T-cell (primary cell): ENCODE measurements at regions not wholly inside any gene's neighbourhood (a gene's known extent, or its start where the extent isn't known, plus 50 kb on each side); places are given as distances from the start of the nearest gene placed in this dataset.

ENCODE experiments used
- ATAC-seq, 4 experiments: fragments of 200-7000 bp in 3 of 4; fragments of 150-1000 bp in 1 of 4; cut with Tn5 transposase; replicated peaks in 1 of 4; 1 replicate in 3 of 4; 2 replicates in 1 of 4; pipeline ENCODE4 v1.10.0; 2021; ENCODE audit warnings: moderate library complexity in 3 of 4, mild to moderate bottlenecking in 2 of 4, moderate number of reproducible peaks in 1 of 4
- CTCF ChIA-PET, 2 donors: fragments of 300-600 bp; sonication (Branson Sonifier 250); formaldehyde crosslinking; loops; one replicate each; lab custom pipeline; 2022; ENCODE audit warnings: antibody characterized with exemption in 2 of 2; lab: Charles Lee
- POLR2A ChIA-PET, 2 donors: fragments of 300-600 bp; sonication (Branson Sonifier 250); formaldehyde crosslinking; loops; one replicate each; lab custom pipeline; 2022; ENCODE audit warnings: antibody characterized with exemption in 2 of 2; lab: Charles Lee
- DNase-seq, 35 experiments: peaks; one replicate each; pipeline versions ENCODE4 v3.0.0 to v3.0.0-alpha.2; 2013 to 2023
- H3K27ac ChIP-seq: one replicate; pipeline ENCODE4 v1.5.1; 2013; ENCODE audit warnings: low read length
- H3K27me3 ChIP-seq, 2 experiments: replicated peaks in 1 of 2; 1 replicate in 1 of 2; 2 replicates in 1 of 2; pipeline versions ENCODE4 v1.6.1 to v1.7.0; 2013; ENCODE audit warnings: low read length in 1 of 2, mixed read lengths in 1 of 2; ENCODE audit not compliant: control insufficient read depth in 2 of 2, insufficient read depth in 2 of 2; ENCODE audit errors: extremely low read depth in 1 of 2
- H3K36me3 ChIP-seq, 2 donors: 1 replicate in 1 of 2; 2 replicates in 1 of 2; pipeline versions ENCODE4 v1.6.1 to v1.7.0; 2013; ENCODE audit warnings: low read length in 1 of 2; ENCODE audit not compliant: control insufficient read depth in 2 of 2, insufficient read depth in 1 of 2; ENCODE audit errors: extremely low read depth in 1 of 2
- H3K4me1 ChIP-seq, 2 experiments: 1 replicate in 1 of 2; 2 replicates in 1 of 2; pipeline versions ENCODE4 v1.6.1 to v1.7.0; 2013; ENCODE audit warnings: low read length in 2 of 2, mixed read lengths in 1 of 2; ENCODE audit not compliant: insufficient read depth in 2 of 2, control insufficient read depth in 1 of 2; ENCODE audit errors: extremely low read depth in 1 of 2
- H3K4me3 ChIP-seq, 2 donors: 1 replicate in 1 of 2; 2 replicates in 1 of 2; pipeline versions ENCODE4 v1.5.1 to v1.7.0; 2013; ENCODE audit warnings: mild to moderate bottlenecking in 2 of 2, low read length in 1 of 2, moderate library complexity in 1 of 2; ENCODE audit not compliant: control insufficient read depth in 1 of 2; ENCODE audit errors: extremely low read depth in 1 of 2
- H3K9me3 ChIP-seq: 2 replicates; pipeline ENCODE4 v1.7.0; 2013
- H3K27ac Mint-ChIP-seq, 2 donors: one replicate each; pipeline ENCODE4 v1.8.0; 2020 to 2021; ENCODE audit warnings: mild to moderate bottlenecking in 2 of 2, mixed read lengths in 2 of 2
- H3K27me3 Mint-ChIP-seq, 2 donors: one replicate each; pipeline ENCODE4 v1.8.0; 2021 to 2022; ENCODE audit warnings: mixed read lengths in 2 of 2
- H3K36me3 Mint-ChIP-seq: one replicate; pipeline ENCODE4 v1.8.0; 2021; ENCODE audit warnings: mixed read lengths
- H3K4me1 Mint-ChIP-seq, 3 donors: one replicate each; pipeline ENCODE4 v1.8.0; 2020 to 2022; ENCODE audit warnings: mixed read lengths in 3 of 3, mild to moderate bottlenecking in 1 of 3
- H3K4me3 Mint-ChIP-seq, 3 donors: one replicate each; pipeline ENCODE4 v1.8.0; 2020 to 2022; ENCODE audit warnings: mild to moderate bottlenecking in 3 of 3, mixed read lengths in 3 of 3, moderate library complexity in 3 of 3
- H3K9me3 Mint-ChIP-seq, 3 donors: one replicate each; pipeline ENCODE4 v1.8.0; 2020 to 2022; ENCODE audit warnings: mixed read lengths in 3 of 3
- WGBS: methylation state at CpG from one replicate; pipeline ENCODE4 v1.1.5; 2013; ENCODE audit warnings: missing lambda C conversion rate; ENCODE audit not compliant: insufficient coverage; 5-methylcytosine and 5-hydroxymethylcytosine counted together

GRCh38 chr5:2177244-2177643 is 294.5 kb upstream of the IRX4 start:
- no peak overlapping the region for H3K4me3 Mint-ChIP-seq
- H3K9me3 Mint-ChIP-seq, result no peaks in the 10 kb centered on the region
- no peak overlapping the region for H3K4me3 ChIP-seq
- H3K27me3 Mint-ChIP-seq, result peaks cover 12 to 13% of the 10 kb centered on the region in 2 donors
- no peak for DNase-seq
- peaks cover 0 to 20% of the 10 kb centered on the region in 2 experiments for H3K27me3 ChIP-seq
- CTCF ChIA-PET, result no interaction called here
- H3K4me1 ChIP-seq, result no peaks in the 10 kb centered on the region
- no peaks in the 10 kb centered on the region for H3K36me3 Mint-ChIP-seq
- H3K4me1 Mint-ChIP-seq, result no peaks in the 10 kb centered on the region
- no peak for ATAC-seq
- no peak overlapping the region for H3K27ac Mint-ChIP-seq
- WGBS, result 73% methylated on average over 4 of the region's 7 CpGs
- no peak overlapping the region for H3K27ac ChIP-seq
- H3K9me3 ChIP-seq, result no peaks in the 10 kb centered on the region
- H3K36me3 ChIP-seq, result no peaks in the 10 kb centered on the region
- POLR2A ChIA-PET, result interaction anchor here in 1 of 2 donors (0.6 kb wide), 1 partner anchor 14 kb away, joined by 3 read pairs; no protein-coding TSS in a partner anchor

GRCh38 chr5:2176581-2176980 is 293.9 kb upstream of the IRX4 start:
- no peak for DNase-seq
- Mint-ChIP-seq H3K9me3 (no peaks in the 10 kb centered on the region), H3K4me3 (no peak overlapping the region), H3K36me3 (no peaks in the 10 kb centered on the region), H3K27me3 (peaks cover 9 to 12% of the 10 kb centered on the region in 2 donors), H3K27ac (no peak overlapping the region), H3K4me1 (no peaks in the 10 kb centered on the region)
- Histone ChIP-seq H3K4me3 (no peak overlapping the region), H3K27ac (no peak overlapping the region), H3K27me3 (peaks cover 0 to 18% of the 10 kb centered on the region in 2 experiments), H3K9me3 (no peaks in the 10 kb centered on the region), H3K4me1 (no peaks in the 10 kb centered on the region), H3K36me3 (no peaks in the 10 kb centered on the region)
- ChIA-PET CTCF (no interaction called here), POLR2A (no interaction called here)
- no CpG with 5 or more reads among the region's 1 CpG for WGBS
- ATAC-seq, result no peak

DNA sequence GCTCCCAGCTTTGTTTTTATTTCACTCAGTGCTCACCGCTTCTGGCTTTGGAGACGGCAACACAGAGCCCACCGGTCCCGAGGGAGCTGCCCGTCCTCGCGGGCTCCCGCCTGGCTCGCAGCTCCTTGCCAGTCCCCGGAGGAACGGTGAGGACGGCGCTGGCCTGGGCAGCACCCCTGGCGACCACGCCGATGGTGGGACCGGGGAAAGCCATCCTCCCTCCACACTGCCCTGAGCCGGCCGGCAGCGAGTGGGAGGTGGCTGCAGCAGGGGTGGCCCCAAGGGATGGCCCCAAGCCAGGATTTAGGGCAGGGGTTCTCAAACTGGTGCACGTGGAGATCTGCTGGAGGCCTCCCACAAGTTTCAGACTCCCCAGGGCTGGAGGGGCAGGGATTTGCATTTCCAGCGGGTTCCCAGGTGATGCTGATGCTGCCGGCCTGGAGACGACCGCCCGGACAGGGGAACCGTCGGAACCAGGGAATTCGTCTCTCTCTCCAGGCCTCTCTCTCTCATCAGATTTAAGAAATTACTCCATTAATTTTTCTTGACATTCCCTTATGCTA is 293.2 kb upstream of the IRX4 start:
- no peak for DNase-seq
- H3K9me3 ChIP-seq, result no peaks in the 10 kb centered on the region
- ChIA-PET POLR2A (no interaction called here), CTCF (no interaction called here)
- Mint-ChIP-seq H3K4me1 (no peaks in the 10 kb centered on the region), H3K27ac (no peak overlapping the region), H3K9me3 (no peaks in the 10 kb centered on the region), H3K4me3 (no peak overlapping the region), H3K36me3 (no peaks in the 10 kb centered on the region), H3K27me3 (peaks cover 7 to 8% of the 10 kb centered on the region in 2 donors)
- H3K4me1 ChIP-seq, result no peaks in the 10 kb centered on the region
- 95% methylated on average over 15 of the region's 29 CpGs for WGBS
- H3K27me3 ChIP-seq, result peaks cover 0 to 12% of the 10 kb centered on the region in 2 experiments
- H3K27ac ChIP-seq, result no peak overlapping the region
- H3K4me3 ChIP-seq, result no peak overlapping the region
- ATAC-seq, result no peak
- H3K36me3 ChIP-seq, result no peaks in the 10 kb centered on the region

- H3K9me3 Mint-ChIP-seq, result no peaks in the 10 kb centered on the region
- no peak overlapping the region for H3K4me3 ChIP-seq
- peaks cover 8 to 10% of the 10 kb centered on the region in 2 donors for H3K27me3 Mint-ChIP-seq
- no peak overlapping the region for H3K4me3 Mint-ChIP-seq
- 86% methylated on average over 11 of the region's 14 CpGs for WGBS
- ATAC-seq, result no peak
- no peaks in the 10 kb centered on the region for H3K36me3 Mint-ChIP-seq
- H3K4me1 Mint-ChIP-seq, result no peaks in the 10 kb centered on the region
- DNase-seq, result no peak
- peaks cover 0 to 11% of the 10 kb centered on the region in 2 experiments for H3K27me3 ChIP-seq
- no peaks in the 10 kb centered on the region for H3K4me1 ChIP-seq
- H3K36me3 ChIP-seq, result no peaks in the 10 kb centered on the region
- POLR2A ChIA-PET, result no interaction called here
- no peak overlapping the region for H3K27ac Mint-ChIP-seq
- H3K9me3 ChIP-seq, result no peaks in the 10 kb centered on the region
- H3K27ac ChIP-seq, result no peak overlapping the region
- CTCF ChIA-PET, result no interaction called here
Observed at GRCh38 chr5:2175041-2175440, 292.3 kb upstream of the IRX4 start.

DNA sequence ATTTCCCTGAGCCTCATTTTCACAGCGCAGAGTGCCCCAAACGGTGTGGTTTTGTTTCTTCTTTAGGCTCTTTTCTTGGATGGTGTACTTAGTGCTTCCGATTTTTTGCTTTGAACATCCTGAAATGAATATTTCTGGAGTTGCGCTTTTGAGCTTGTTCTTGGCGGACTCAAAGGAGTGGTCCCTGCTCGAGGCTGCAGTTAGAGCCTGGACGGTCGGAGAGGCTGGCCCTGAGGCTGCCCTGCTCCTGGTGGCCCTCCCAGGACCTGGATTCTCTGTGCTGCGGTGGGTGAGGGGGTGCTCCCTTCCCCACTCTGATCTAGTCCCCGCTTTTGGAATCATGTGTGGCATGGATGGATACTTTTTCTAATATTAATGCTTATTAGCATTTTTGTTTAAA is 291.8 kb upstream of the IRX4 start:
- Histone ChIP-seq H3K27me3 (peaks cover 0 to 11% of the 10 kb centered on the region in 2 experiments), H3K4me3 (no peak overlapping the region), H3K36me3 (no peaks in the 10 kb centered on the region), H3K9me3 (no peaks in the 10 kb centered on the region), H3K27ac (no peak overlapping the region), H3K4me1 (no peaks in the 10 kb centered on the region)
- H3K4me3 Mint-ChIP-seq, result no peak overlapping the region
- no peaks in the 10 kb centered on the region for H3K4me1 Mint-ChIP-seq
- peaks cover 8 to 10% of the 10 kb centered on the region in 2 donors for H3K27me3 Mint-ChIP-seq
- ChIA-PET POLR2A (no interaction called here), CTCF (no interaction called here)
- DNase-seq (no peak), ATAC-seq (no peak)
- H3K36me3 Mint-ChIP-seq, result no peaks in the 10 kb centered on the region
- 84% methylated on average over 5 of the region's 10 CpGs for WGBS
- no peaks in the 10 kb centered on the region for H3K9me3 Mint-ChIP-seq
- H3K27ac Mint-ChIP-seq, result no peak overlapping the region

DNA sequence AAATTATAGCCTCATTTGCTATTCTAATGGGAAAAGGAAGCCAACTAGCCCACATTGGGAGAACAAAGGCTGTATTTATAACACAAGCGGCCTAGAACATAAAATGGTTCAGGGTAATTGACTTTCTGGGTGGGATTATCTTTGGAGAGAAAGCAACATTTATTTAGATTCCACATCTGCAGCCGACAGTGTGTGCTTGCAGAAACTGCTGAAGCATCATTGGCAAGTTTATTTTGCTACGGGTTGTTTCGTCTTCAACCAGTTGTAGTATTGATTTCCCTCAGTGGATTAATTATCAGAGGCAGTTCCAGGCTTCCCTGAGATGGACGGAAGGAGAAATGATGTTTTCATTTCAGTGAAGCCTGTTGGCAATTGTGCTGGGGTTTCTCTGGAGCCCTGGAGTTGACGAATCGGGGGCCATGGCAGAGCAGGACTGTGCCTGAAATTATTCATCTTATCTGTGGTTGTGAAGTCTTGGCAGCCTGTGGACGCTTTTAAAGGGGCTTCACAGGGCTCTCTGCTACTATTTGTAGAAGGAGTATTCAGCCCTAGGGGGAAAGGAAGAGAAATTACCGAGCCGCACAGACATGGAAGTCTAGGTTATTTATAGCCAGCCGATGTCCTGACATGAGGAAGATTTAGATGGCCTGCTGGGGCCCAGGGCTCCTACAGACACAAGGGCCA is 290.6 kb upstream of the IRX4 start:
- no peaks in the 10 kb centered on the region for H3K36me3 ChIP-seq
- H3K4me1 Mint-ChIP-seq, result no peaks in the 10 kb centered on the region
- H3K4me3 Mint-ChIP-seq, result no peak overlapping the region
- no peak overlapping the region for H3K27ac Mint-ChIP-seq
- no peaks in the 10 kb centered on the region for H3K36me3 Mint-ChIP-seq
- no peaks in the 10 kb centered on the region for H3K4me1 ChIP-seq
- POLR2A ChIA-PET, result no interaction called here
- no peak overlapping the region for H3K27ac ChIP-seq
- H3K27me3 ChIP-seq, result peaks cover 0 to 7% of the 10 kb centered on the region in 2 experiments
- H3K9me3 ChIP-seq, result no peaks in the 10 kb centered on the region
- 52% methylated on average over 8 of the region's 11 CpGs for WGBS
- H3K27me3 Mint-ChIP-seq, result peaks cover 8 to 10% of the 10 kb centered on the region in 2 donors
- DNase-seq (no peak), ATAC-seq (no peak)
- CTCF ChIA-PET, result no interaction called here
- no peaks in the 10 kb centered on the region for H3K9me3 Mint-ChIP-seq
- H3K4me3 ChIP-seq, result no peak overlapping the region
